ENCODE measurements at regions not wholly inside any gene's neighbourhood (a gene's known extent, or its start where the extent isn't known, plus 50 kb on each side); places are given as distances from the start of the nearest gene placed in this dataset.

DNA sequence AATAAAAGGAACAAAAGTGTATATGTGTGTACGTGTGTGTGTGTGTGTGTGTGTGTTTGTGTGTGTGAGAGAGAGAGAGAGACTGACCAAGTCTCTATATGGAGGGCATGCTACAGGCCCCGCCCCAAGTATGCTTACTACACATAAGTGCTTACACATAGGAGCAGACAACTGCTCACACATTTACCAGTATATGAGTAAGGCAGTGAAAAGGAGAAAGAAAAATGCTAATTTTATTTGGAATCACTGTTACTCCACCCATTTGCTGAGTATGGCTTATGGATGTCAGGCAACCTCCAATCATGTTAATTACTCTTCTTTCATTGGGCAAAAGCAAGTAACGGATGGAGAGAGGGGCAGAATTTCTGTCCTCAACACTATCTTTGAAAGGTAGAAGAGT, 107.6 kb upstream of the STK26 start:
- no peaks in the 10 kb centered on the region for H3K36me3 ChIP-seq
- H3K27ac ChIP-seq (replicated peaks in 1 of 4): no peak overlapping the region
- no peaks in the 10 kb centered on the region for H3K4me1 ChIP-seq
- DNase-seq (ENCODE audit: extremely low spot score): no peak
- H3K9me3 ChIP-seq: no peaks in the 10 kb centered on the region
- no peak overlapping the region for H3K4me3 ChIP-seq
- 69% methylated on average over 3 of the region's 3 CpGs for WGBS
- intact Hi-C loops (cut with DNase I): no loop called here
- H3K27me3 ChIP-seq: no peaks in the 10 kb centered on the region
- TF ChIP-seq POLR2AphosphoS5 (IDR thresholded peaks at IDR 0.05): no peak
- TF ChIP-seq, protein P1, sequence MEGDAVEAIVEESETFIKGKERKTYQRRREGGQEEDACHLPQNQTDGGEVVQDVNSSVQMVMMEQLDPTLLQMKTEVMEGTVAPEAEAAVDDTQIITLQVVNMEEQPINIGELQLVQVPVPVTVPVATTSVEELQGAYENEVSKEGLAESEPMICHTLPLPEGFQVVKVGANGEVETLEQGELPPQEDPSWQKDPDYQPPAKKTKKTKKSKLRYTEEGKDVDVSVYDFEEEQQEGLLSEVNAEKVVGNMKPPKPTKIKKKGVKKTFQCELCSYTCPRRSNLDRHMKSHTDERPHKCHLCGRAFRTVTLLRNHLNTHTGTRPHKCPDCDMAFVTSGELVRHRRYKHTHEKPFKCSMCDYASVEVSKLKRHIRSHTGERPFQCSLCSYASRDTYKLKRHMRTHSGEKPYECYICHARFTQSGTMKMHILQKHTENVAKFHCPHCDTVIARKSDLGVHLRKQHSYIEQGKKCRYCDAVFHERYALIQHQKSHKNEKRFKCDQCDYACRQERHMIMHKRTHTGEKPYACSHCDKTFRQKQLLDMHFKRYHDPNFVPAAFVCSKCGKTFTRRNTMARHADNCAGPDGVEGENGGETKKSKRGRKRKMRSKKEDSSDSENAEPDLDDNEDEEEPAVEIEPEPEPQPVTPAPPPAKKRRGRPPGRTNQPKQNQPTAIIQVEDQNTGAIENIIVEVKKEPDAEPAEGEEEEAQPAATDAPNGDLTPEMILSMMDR (IDR thresholded peaks at IDR 0.05): no peak
- TF ChIP-seq POLR2A (IDR thresholded peaks at IDR 0.05; ENCODE audit: low read depth): no peak
- no peak for TF ChIP-seq EP300 (IDR thresholded peaks at IDR 0.05)

DNA sequence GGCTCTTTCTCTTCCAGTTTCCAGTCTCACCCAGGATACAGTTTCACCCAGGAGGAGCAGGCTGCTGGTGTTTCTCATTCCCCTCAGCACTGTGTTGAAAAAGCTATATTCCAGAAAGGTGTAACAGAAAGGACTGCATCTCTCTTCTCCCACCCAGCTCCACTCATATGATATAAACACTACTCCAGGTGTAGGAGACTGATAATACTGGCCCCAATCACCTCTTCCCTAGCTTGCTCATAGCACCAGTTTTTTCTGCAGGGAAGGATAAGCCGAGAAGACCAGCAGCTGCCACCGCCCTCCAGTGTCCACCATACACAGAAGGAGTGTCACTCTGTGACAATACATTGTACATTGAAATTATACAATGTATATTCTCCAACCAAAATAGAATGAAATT, 105.5 kb upstream of the STK26 start:
- no peaks in the 10 kb centered on the region for H3K9me3 ChIP-seq
- no peaks in the 10 kb centered on the region for H3K4me1 ChIP-seq
- H3K4me3 ChIP-seq: no peak overlapping the region
- no peaks in the 10 kb centered on the region for H3K36me3 ChIP-seq
- intact Hi-C loops (cut with DNase I): no loop called here
- DNase-seq (ENCODE audit: extremely low spot score): no peak
- WGBS: 70% methylated on average over 2 of the region's 2 CpGs
- no peaks in the 10 kb centered on the region for H3K27me3 ChIP-seq
- no peak overlapping the region for H3K27ac ChIP-seq (replicated peaks in 1 of 4)
- TF ChIP-seq, protein P1 (IDR thresholded peaks at IDR 0.05): no peak
- TF ChIP-seq POLR2A (IDR thresholded peaks at IDR 0.05; ENCODE audit: low read depth): no peak

DNA sequence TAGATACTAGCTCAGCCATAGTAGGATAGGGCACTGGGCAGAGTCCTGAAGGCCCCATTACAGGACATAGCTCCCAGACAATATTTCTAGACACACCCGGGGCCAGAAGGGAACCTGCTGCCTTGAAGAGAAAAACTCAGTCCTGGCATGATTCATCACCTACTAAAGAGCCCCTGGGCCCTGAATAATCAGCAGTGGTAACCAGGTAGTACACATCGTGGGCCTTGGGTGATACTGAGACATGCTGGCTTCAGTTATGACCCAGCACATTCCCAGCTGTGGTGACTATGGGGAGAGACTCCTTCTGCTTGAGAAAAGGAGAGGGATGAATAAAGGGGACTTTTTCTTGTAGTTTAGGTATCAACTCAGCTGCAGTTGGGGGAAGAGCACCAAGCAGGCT, 104.3 kb upstream of the STK26 start:
- DNase-seq (ENCODE audit: extremely low spot score): no peak
- Histone ChIP-seq H3K36me3 (no peaks in the 10 kb centered on the region), H3K4me1 (no peaks in the 10 kb centered on the region), H3K4me3 (no peak overlapping the region), H3K9me3 (no peaks in the 10 kb centered on the region), H3K27me3 (no peaks in the 10 kb centered on the region), H3K27ac (replicated peaks in 1 of 4) (no peak overlapping the region)
- no peak for TF ChIP-seq POLR2A (IDR thresholded peaks at IDR 0.05; ENCODE audit: low read depth)
- TF ChIP-seq POLR2AphosphoS5 (IDR thresholded peaks at IDR 0.05): no peak
- TF ChIP-seq, protein P1 (IDR thresholded peaks at IDR 0.05): no peak
- WGBS: 87% methylated on average over 2 of the region's 2 CpGs
- intact Hi-C loops (cut with DNase I): no loop called here

- no peak overlapping the region for H3K4me3 ChIP-seq
- H3K9me3 ChIP-seq: no peaks in the 10 kb centered on the region
- H3K4me1 ChIP-seq: no peaks in the 10 kb centered on the region
- no peaks in the 10 kb centered on the region for H3K27me3 ChIP-seq
- H3K36me3 ChIP-seq: no peaks in the 10 kb centered on the region
- 84% methylated on average over 5 of the region's 5 CpGs for WGBS
- no peak for DNase-seq (ENCODE audit: extremely low spot score)
- TF ChIP-seq POLR2AphosphoS5 (IDR thresholded peaks at IDR 0.05): no peak
- TF ChIP-seq, protein P1 (IDR thresholded peaks at IDR 0.05): no peak
- TF ChIP-seq POLR2A (IDR thresholded peaks at IDR 0.05; ENCODE audit: low read depth): no peak
- no peak for TF ChIP-seq EP300 (IDR thresholded peaks at IDR 0.05)
- H3K27ac ChIP-seq (replicated peaks in 1 of 4): no peak overlapping the region
- intact Hi-C loops (cut with DNase I): no loop called here
These were observed 99.4 kb upstream of the STK26 start for GRCh38 chrX:131923614-131924250.

- DNase-seq (ENCODE audit: extremely low spot score): no peak
- no peaks in the 10 kb centered on the region for H3K4me1 ChIP-seq
- no peak overlapping the region for H3K27ac ChIP-seq (replicated peaks in 1 of 4)
- no peaks in the 10 kb centered on the region for H3K36me3 ChIP-seq
- H3K27me3 ChIP-seq: no peaks in the 10 kb centered on the region
- intact Hi-C loops (cut with DNase I): no loop called here
- H3K4me3 ChIP-seq: no peak overlapping the region
- 75% methylated on average over 8 of the region's 8 CpGs for WGBS
- TF ChIP-seq, protein P1 (IDR thresholded peaks at IDR 0.05): no peak
- TF ChIP-seq EP300 (IDR thresholded peaks at IDR 0.05) (no peak), POLR2AphosphoS5 (IDR thresholded peaks at IDR 0.05) (no peak), POLR2A (IDR thresholded peaks at IDR 0.05; ENCODE audit: low read depth) (no peak)
- H3K9me3 ChIP-seq: no peaks in the 10 kb centered on the region
These were observed 84.4 kb upstream of the STK26 start for GRCh38 chrX:131938749-131939148.
